GM18867 (cell line): ENCODE measurements at regions not wholly inside any gene's neighbourhood (a gene's known extent, or its start where the extent isn't known, plus 50 kb on each side); places are given as distances from the start of the nearest gene placed in this dataset.
"Not testable (repeated sequence)": the region's sequence is repeated elsewhere in the genome, so short reads cannot be mapped to it uniquely, and the experiment has no call there.

Source experiments
- ATAC-seq: cut with Tn5 transposase; IDR thresholded peaks from one replicate; pipeline ENCODE4 v1.9.1; 2021; ENCODE audit warnings: mild to moderate bottlenecking, moderate library complexity; ENCODE audit not compliant: unreplicated experiment

- ATAC-seq: no peak
Measured at GRCh38 chr2:129492548-129492947, 486.9 kb upstream of the RAB6C start.

- no peak for ATAC-seq
Measured at GRCh38 chr2:129499747-129500146, 479.7 kb upstream of the RAB6C start.

- no peak for ATAC-seq
Measured at GRCh38 chr2:129502781-129503180, 476.7 kb upstream of the RAB6C start.

- no peak for ATAC-seq
Measured at GRCh38 chr2:129504646-129505045, 474.8 kb upstream of the RAB6C start.

GRCh38 chr2:129518937-129519336 lies 460.5 kb upstream of the RAB6C start:
- ATAC-seq: no peak

GRCh38 chr2:129532158-129532557 lies 447.3 kb upstream of the RAB6C start:
- ATAC-seq: not testable (repeated sequence)

- no peak for ATAC-seq
Measured at GRCh38 chr2:129548880-129549279, 430.6 kb upstream of the RAB6C start.

GRCh38 chr2:129550536-129550935 lies 428.9 kb upstream of the RAB6C start:
- ATAC-seq: no peak

GRCh38 chr2:129554373-129554772 lies 425.1 kb upstream of the RAB6C start:
- ATAC-seq: no peak

GRCh38 chr2:129559101-129559500 lies 420.4 kb upstream of the RAB6C start:
- ATAC-seq: no peak

GRCh38 chr2:129565551-129566109 lies 413.8 kb upstream of the RAB6C start:
- no peak for ATAC-seq

- not testable (repeated sequence) for ATAC-seq
Measured at GRCh38 chr2:129570812-129571211, 408.7 kb upstream of the RAB6C start.

GRCh38 chr2:129575431-129575830 lies 404.0 kb upstream of the RAB6C start:
- no peak for ATAC-seq

- ATAC-seq: no peak
Measured at GRCh38 chr2:129575880-129576279, 403.6 kb upstream of the RAB6C start.

GRCh38 chr2:129580001-129580400 lies 399.5 kb upstream of the RAB6C start:
- no peak for ATAC-seq

GRCh38 chr2:129585760-129586159 lies 393.7 kb upstream of the RAB6C start:
- no peak for ATAC-seq

GRCh38 chr2:129587426-129588064 lies 391.9 kb upstream of the RAB6C start:
- ATAC-seq: no peak

GRCh38 chr2:129604560-129604959 lies 374.9 kb upstream of the RAB6C start:
- no peak for ATAC-seq

GRCh38 chr2:129605646-129606045 lies 373.8 kb upstream of the RAB6C start:
- ATAC-seq: no peak

- no peak for ATAC-seq
Measured at GRCh38 chr2:129606496-129607270, 372.8 kb upstream of the RAB6C start.

- ATAC-seq: no peak
Measured at GRCh38 chr2:129609224-129609623, 370.2 kb upstream of the RAB6C start.

- ATAC-seq: no peak
Measured at GRCh38 chr2:129610766-129611165, 368.7 kb upstream of the RAB6C start.
